SK-N-SH treated with all-trans-retinoic acid at 6 μM for 48 hours (cell line): ENCODE measurements at regions not wholly inside any gene's neighbourhood (a gene's known extent, or its start where the extent isn't known, plus 50 kb on each side); places are given as distances from the start of the nearest gene placed in this dataset.

Experiments
- ATAC-seq: fragments of 200-7000 bp; cut with Tn5 transposase; 3 replicates; pipeline ENCODE4 v1.9.1; 2020; ENCODE audit warnings: mild to moderate bottlenecking, moderate library complexity
- BACH2 ChIP-seq: fragments of 250-450 bp; sonication (Bioruptor Pico); IDR thresholded peaks from 2 replicates; pipeline ENCODE4 v1.9.0; 2021; ENCODE audit warnings: mild to moderate bottlenecking, borderline replicate concordance
- CREB5 ChIP-seq: fragments of 250-450 bp; sonication (Bioruptor Pico); IDR thresholded peaks from 2 replicates; pipeline ENCODE4 v1.5.1; 2020; ENCODE audit warnings: low read depth, mild to moderate bottlenecking, moderate library complexity
- CSDC2 ChIP-seq: fragments of 250-450 bp; sonication (Bioruptor Pico); IDR thresholded peaks from 2 replicates; pipeline ENCODE4 v1.5.0; 2020; ENCODE audit warnings: mild to moderate bottlenecking, moderate library complexity
- ESRRG ChIP-seq: fragments of 250-450 bp; sonication (Bioruptor Pico); IDR thresholded peaks from 2 replicates; pipeline ENCODE4 v1.6.1; 2021; ENCODE audit warnings: mild to moderate bottlenecking
- GLIS3 ChIP-seq: fragments of 250-450 bp; sonication (Bioruptor Pico); IDR thresholded peaks from 2 replicates; pipeline ENCODE4 v1.5.0; 2020; ENCODE audit warnings: mild to moderate bottlenecking, moderate library complexity
- ISL1 ChIP-seq: fragments of 250-450 bp; sonication (Bioruptor Pico); IDR thresholded peaks from 2 replicates; pipeline ENCODE4 v2.1.2; 2022; ENCODE audit warnings: mild to moderate bottlenecking, moderate library complexity
- OSR1 ChIP-seq: fragments of 250-450 bp; sonication (Bioruptor Pico); IDR thresholded peaks from 2 replicates; pipeline ENCODE4 v1.8.0; 2022; ENCODE audit warnings: moderate library complexity, mild to moderate bottlenecking, inconsistent platforms
- PPARA ChIP-seq: fragments of 250-450 bp; sonication (Bioruptor Pico); IDR thresholded peaks from 2 replicates; pipeline ENCODE4 v1.5.0; 2020; ENCODE audit warnings: mild to moderate bottlenecking, borderline replicate concordance
- RARB ChIP-seq: fragments of 250-450 bp; sonication (Bioruptor Pico); IDR thresholded peaks from 2 replicates; pipeline ENCODE4 v1.8.0; 2021; ENCODE audit warnings: mild to moderate bottlenecking, moderate library complexity
- SNAI2 ChIP-seq: fragments of 250-450 bp; sonication (Bioruptor Pico); IDR thresholded peaks from 2 replicates; pipeline ENCODE4 v1.5.0; 2020; ENCODE audit warnings: mild to moderate bottlenecking, moderate library complexity
- TOX ChIP-seq: fragments of 250-450 bp; sonication (Bioruptor Pico); IDR thresholded peaks from 2 replicates; pipeline ENCODE4 v1.8.0; 2021; ENCODE audit warnings: mild to moderate bottlenecking, moderate library complexity, borderline replicate concordance
- ZFP3 ChIP-seq: fragments of 250-450 bp; sonication (Bioruptor Pico); IDR thresholded peaks from 2 replicates; pipeline ENCODE4 v1.5.0; 2020; ENCODE audit warnings: mild to moderate bottlenecking, moderate library complexity
- ZFP30 ChIP-seq: fragments of 450-650 bp; formaldehyde crosslinking; IDR thresholded peaks from 2 replicates; pipeline ENCODE4 v1.5.0; 2022; ENCODE audit warnings: mild to moderate bottlenecking, moderate library complexity
- ZNF70 ChIP-seq: fragments of 450-650 bp; formaldehyde crosslinking; IDR thresholded peaks from 2 replicates; pipeline ENCODE4 v1.5.0; 2020; ENCODE audit warnings: mild to moderate bottlenecking, moderate library complexity
- ZNF8 ChIP-seq: fragments of 450-650 bp; formaldehyde crosslinking; IDR thresholded peaks from 2 replicates; pipeline ENCODE4 v1.5.0; 2020; ENCODE audit warnings: mild to moderate bottlenecking, moderate library complexity
- TF ChIP-seq, protein P1 (sequence below): fragments of 250-450 bp; sonication (Bioruptor Pico); IDR thresholded peaks from 2 replicates; pipeline ENCODE4 v1.8.0; 2020; ENCODE audit warnings: mild to moderate bottlenecking, moderate library complexity, borderline replicate concordance
- TF ChIP-seq, protein P2 (sequence below): fragments of 250-450 bp; sonication (Bioruptor Pico); IDR thresholded peaks from 2 replicates; pipeline ENCODE4 v1.5.1; 2021; ENCODE audit warnings: mild to moderate bottlenecking, moderate library complexity
- TF ChIP-seq, protein P3 (sequence below): fragments of 250-450 bp; sonication (Bioruptor Pico); IDR thresholded peaks from 2 replicates; pipeline ENCODE4 v1.5.0; 2020; ENCODE audit warnings: mild to moderate bottlenecking, moderate library complexity

DNA sequence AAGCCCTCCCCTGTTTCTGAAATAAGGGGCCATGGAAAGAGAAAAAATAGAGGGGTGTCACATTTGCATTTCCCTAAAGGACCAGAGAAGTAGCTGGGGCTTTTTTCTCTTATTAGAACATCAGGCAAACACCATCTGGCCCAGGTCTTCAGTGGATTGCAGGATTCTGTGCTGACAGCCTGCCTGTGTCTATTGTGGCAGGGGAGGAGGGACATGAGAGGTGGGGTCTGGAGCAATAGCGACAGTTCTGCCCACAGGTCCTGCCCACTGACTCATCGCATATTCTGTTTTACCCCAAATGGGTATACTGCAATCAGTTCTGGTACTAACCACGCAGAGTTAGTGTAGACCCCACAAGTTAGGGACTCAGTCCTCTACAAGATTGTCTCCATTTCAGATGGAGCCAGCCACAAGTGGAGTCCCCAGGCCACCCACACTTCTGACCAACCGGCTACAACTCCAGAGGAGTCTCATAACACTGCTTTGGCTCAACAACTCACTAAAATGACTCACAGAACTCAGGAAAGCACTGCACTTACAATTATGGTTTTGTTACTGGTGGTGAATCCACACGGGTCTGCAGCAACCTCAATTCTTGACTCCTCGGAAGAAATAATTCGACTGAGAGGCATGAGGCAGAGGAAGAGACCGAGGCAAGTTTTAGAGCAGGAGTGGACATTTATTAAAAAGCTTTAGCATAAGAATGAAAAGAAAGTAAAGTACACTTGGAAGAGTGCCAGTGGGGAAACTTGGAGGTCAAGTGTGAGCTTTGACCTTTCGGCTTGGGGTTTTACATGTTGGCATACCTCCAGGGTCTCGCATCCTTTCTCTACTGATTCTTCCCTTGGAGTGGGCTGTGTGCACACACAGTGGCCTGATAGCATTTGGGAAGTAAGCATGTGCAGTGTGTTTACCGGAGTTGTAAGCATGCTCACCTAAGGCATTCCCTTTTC is 146.4 kb upstream of the SPATS2L start (continued):
- TF ChIP-seq CREB5 (no peak), GLIS3 (no peak), TOX (CRISPR knock-in tag) (no peak), ZNF70 (no peak), PPARA (CRISPR knock-in tag) (no peak), OSR1 (no peak), RARB (CRISPR knock-in tag) (no peak)

DNA sequence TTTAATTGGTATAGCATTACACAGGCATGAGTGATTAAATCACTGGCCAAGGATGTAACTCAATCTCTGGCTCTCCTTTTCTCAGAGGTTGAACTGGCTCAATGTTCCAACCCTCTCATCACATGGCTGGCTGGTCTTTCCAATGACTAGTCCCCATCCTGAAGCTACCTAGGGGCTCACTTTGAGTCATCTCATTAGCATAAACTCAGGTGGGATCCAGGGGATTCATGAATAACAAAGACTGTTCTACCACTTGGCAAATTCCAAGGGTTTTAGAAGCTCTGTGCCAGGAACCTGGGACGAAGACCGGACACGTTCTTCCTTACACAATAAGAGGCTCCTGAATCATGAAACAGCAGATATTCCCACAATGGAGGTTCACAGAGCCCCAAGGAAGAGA is 145.0 kb upstream of the SPATS2L start:
- no peak for TF ChIP-seq CSDC2 (CRISPR knock-in tag)
- ATAC-seq: no peak

GRCh38 chr2:200165687-200166086 is 140.8 kb upstream of the SPATS2L start:
- ATAC-seq: no peak
- TF ChIP-seq SNAI2: no peak
- no peak for TF ChIP-seq CSDC2 (CRISPR knock-in tag)
- TF ChIP-seq, all 23 proteins: peak for 0

GRCh38 chr2:200168641-200169555 is 137.6 kb upstream of the SPATS2L start:
- TF ChIP-seq, protein P1, sequence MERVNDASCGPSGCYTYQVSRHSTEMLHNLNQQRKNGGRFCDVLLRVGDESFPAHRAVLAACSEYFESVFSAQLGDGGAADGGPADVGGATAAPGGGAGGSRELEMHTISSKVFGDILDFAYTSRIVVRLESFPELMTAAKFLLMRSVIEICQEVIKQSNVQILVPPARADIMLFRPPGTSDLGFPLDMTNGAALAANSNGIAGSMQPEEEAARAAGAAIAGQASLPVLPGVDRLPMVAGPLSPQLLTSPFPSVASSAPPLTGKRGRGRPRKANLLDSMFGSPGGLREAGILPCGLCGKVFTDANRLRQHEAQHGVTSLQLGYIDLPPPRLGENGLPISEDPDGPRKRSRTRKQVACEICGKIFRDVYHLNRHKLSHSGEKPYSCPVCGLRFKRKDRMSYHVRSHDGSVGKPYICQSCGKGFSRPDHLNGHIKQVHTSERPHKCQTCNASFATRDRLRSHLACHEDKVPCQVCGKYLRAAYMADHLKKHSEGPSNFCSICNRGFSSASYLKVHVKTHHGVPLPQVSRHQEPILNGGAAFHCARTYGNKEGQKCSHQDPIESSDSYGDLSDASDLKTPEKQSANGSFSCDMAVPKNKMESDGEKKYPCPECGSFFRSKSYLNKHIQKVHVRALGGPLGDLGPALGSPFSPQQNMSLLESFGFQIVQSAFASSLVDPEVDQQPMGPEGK: no peak
- TF ChIP-seq, protein P2, sequence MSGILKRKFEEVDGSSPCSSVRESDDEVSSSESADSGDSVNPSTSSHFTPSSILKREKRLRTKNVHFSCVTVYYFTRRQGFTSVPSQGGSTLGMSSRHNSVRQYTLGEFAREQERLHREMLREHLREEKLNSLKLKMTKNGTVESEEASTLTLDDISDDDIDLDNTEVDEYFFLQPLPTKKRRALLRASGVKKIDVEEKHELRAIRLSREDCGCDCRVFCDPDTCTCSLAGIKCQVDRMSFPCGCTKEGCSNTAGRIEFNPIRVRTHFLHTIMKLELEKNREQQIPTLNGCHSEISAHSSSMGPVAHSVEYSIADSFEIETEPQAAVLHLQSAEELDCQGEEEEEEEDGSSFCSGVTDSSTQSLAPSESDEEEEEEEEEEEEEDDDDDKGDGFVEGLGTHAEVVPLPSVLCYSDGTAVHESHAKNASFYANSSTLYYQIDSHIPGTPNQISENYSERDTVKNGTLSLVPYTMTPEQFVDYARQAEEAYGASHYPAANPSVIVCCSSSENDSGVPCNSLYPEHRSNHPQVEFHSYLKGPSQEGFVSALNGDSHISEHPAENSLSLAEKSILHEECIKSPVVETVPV (CRISPR knock-in tag): no peak
- TF ChIP-seq RARB (CRISPR knock-in tag) (no peak), CREB5 (no peak), ZNF8 (CRISPR knock-in tag) (no peak), PPARA (CRISPR knock-in tag) (no peak)
- no peak for ATAC-seq

GRCh38 chr2:200170221-200170620 is 136.3 kb upstream of the SPATS2L start:
- no peak for ATAC-seq
- TF ChIP-seq RARB (CRISPR knock-in tag) (no peak), BACH2 (CRISPR knock-in tag) (no peak), OSR1 (no peak), ZNF70 (no peak), ZFP3 (CRISPR knock-in tag) (no peak), ESRRG (CRISPR knock-in tag) (no peak), SNAI2 (no peak), ISL1 (CRISPR knock-in tag) (no peak), CREB5 (no peak), GLIS3 (no peak), ZFP30 (CRISPR knock-in tag) (no peak), PPARA (CRISPR knock-in tag) (no peak)
- TF ChIP-seq, protein P2 (CRISPR knock-in tag): no peak
- TF ChIP-seq, protein P3, sequence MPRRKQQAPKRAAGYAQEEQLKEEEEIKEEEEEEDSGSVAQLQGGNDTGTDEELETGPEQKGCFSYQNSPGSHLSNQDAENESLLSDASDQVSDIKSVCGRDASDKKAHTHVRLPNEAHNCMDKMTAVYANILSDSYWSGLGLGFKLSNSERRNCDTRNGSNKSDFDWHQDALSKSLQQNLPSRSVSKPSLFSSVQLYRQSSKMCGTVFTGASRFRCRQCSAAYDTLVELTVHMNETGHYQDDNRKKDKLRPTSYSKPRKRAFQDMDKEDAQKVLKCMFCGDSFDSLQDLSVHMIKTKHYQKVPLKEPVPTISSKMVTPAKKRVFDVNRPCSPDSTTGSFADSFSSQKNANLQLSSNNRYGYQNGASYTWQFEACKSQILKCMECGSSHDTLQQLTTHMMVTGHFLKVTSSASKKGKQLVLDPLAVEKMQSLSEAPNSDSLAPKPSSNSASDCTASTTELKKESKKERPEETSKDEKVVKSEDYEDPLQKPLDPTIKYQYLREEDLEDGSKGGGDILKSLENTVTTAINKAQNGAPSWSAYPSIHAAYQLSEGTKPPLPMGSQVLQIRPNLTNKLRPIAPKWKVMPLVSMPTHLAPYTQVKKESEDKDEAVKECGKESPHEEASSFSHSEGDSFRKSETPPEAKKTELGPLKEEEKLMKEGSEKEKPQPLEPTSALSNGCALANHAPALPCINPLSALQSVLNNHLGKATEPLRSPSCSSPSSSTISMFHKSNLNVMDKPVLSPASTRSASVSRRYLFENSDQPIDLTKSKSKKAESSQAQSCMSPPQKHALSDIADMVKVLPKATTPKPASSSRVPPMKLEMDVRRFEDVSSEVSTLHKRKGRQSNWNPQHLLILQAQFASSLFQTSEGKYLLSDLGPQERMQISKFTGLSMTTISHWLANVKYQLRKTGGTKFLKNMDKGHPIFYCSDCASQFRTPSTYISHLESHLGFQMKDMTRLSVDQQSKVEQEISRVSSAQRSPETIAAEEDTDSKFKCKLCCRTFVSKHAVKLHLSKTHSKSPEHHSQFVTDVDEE (CRISPR knock-in tag): no peak
